Esophagus squamous epithelium (tissue), 5 donors: ENCODE measurements at regions not wholly inside any gene's neighbourhood (a gene's known extent, or its start where the extent isn't known, plus 50 kb on each side); places are given as distances from the start of the nearest gene placed in this dataset.

Source experiments
- DNase-seq: peaks from one replicate; lab custom pipeline; 2025; lab: John Stamatoyannopoulos, UW
- H3K27ac ChIP-seq, 4 donors: fragments of 200-600 bp; sonication (generic); one replicate each; pipeline ENCODE4 v1.5.1; 2016 to 2019; ENCODE audit warnings: mild to moderate bottlenecking in 1 of 4
- H3K27me3 ChIP-seq, 4 donors: fragments of 200-600 bp; sonication (generic); 1 replicate in 3 of 4; 2 replicates in 1 of 4; pipeline versions ENCODE4 v1.5.1 to v1.6.0; 2017 to 2021; ENCODE audit warnings: antibody characterized with exemption in 1 of 4
- H3K36me3 ChIP-seq, 3 donors: fragments of 200-600 bp; sonication (generic); one replicate each; pipeline ENCODE4 v1.5.1; 2016 to 2019
- H3K4me1 ChIP-seq, 3 donors: fragments of 200-600 bp; sonication (generic); one replicate each; pipeline ENCODE4 v1.5.1; 2017 to 2019
- H3K4me3 ChIP-seq, 4 donors: fragments of 200-600 bp; sonication (generic); 1 replicate in 3 of 4; 2 replicates in 1 of 4; pipeline ENCODE4 v1.5.1; 2016 to 2019; ENCODE audit warnings: mild to moderate bottlenecking in 2 of 4, moderate library complexity in 1 of 4
- H3K9me3 ChIP-seq, 3 donors: fragments of 200-600 bp; sonication (generic); one replicate each; pipeline ENCODE4 v1.5.1; 2016 to 2019
- CTCF ChIP-seq, 6 experiments: fragments of 450-650 bp in 4 of 6; fragments of 200-600 bp in 2 of 6; sonication (generic) in 2 of 6; IDR thresholded peaks; one replicate each; pipeline ENCODE4 v1.5.1; 2016 to 2019; ENCODE audit warnings: antibody characterized with exemption in 6 of 6, mild to moderate bottlenecking in 4 of 6, moderate library complexity in 4 of 6
- POLR2A ChIP-seq, 4 donors: fragments of 450-650 bp; IDR thresholded peaks; one replicate each; pipeline ENCODE4 v1.6.1; 2017; ENCODE audit warnings: antibody characterized with exemption in 4 of 4, mild to moderate bottlenecking in 4 of 4, moderate library complexity in 3 of 4
- WGBS, 2 donors: methylation state at CpG; one replicate each; pipeline ENCODE4 v1.1.5; 2018; 5-methylcytosine and 5-hydroxymethylcytosine counted together
- intact Hi-C: fragments of 100-400 bp; cut with DNase I; formaldehyde crosslinking; loops from one replicate; pipeline ENCODE4 v1.15.0; 2022
- donor health status: DM: yes; HTN: yes; CAD: no.

GRCh38 chr11:70715166-70715951 lies 317.0 kb downstream of the CTTN start:
- Histone ChIP-seq H3K4me3 (no peak overlapping the region), H3K27me3 (peaks cover 0 to 58% (median 0%) of the 10 kb centered on the region in 4 donors), H3K36me3 (no peaks in the 10 kb centered on the region), H3K27ac (no peak overlapping the region), H3K4me1 (peaks cover 0 to 15% (median 0%) of the 10 kb centered on the region in 3 donors), H3K9me3 (no peaks in the 10 kb centered on the region)
- intact Hi-C loops: no loop called here
- TF ChIP-seq CTCF (IDR thresholded peaks at IDR 0.05): no peak
- no peak for TF ChIP-seq POLR2A (IDR thresholded peaks at IDR 0.05)
- DNase-seq: no peak
- 63 to 69% methylated on average over 10 of the region's 15 CpGs for WGBS, 2 donors

DNA sequence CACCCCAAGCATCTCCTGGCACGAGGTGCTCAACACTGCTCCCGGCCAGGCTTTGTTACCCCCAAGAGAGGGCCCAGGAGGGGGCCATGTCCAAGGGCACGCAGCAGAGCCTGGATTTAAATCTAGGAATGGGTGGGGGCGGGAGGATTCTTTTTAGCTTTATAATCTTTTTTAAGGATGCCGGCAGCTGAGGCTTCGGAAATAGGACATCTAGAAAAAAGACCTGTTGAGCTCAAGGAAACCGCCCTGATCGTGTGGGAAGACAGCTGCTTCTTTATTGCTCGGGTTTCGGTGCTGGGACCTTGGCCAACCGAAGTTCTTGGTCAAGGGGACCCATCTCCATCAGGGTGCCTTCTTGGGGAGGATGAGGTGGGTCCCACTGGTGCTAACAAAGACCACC lies 317.9 kb downstream of the CTTN start:
- no peak for DNase-seq
- H3K27me3 ChIP-seq: peaks cover 0 to 51% (median 0%) of the 10 kb centered on the region in 4 donors

DNA sequence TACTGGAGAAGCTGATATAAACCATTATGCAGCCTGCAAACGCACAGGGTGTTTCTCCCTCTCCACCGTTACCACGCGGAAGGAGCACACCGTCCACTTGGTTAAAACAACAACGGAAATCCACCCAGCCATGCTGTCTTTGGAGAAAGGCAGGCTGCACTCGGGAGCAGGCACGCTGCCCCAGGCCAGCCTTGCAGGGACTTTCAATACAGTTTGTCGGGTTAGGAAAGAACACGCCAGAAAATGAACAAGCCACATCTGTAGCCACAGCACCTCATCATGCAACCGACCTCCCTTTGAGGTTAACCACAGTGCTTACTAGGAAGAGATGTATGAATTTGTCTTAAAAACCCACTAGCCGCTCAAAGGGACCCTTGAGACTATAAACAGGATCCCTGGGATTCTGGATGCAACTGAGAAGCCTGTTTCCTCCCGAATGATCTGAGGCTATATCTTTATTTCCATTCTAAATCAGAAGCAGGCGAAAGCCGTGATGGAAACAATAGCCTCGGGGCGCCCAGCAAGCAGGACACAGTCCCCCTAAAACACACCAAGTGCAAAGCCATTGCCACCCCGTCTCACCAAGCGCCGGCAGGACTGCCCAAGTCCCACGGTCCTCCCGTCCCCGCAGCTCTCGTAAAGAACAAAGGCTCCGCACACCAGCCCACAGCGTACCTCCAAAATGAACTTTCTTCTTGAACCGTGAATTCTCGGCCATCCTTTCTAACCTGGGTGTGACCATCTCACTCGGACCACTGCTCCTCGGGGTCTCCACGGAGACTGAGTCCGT lies 318.9 kb downstream of the CTTN start:
- TF ChIP-seq CTCF (IDR thresholded peaks at IDR 0.05) (no peak), POLR2A (IDR thresholded peaks at IDR 0.05) (no peak)
- WGBS, 2 donors: 82 to 84% methylated on average over 27 to 31 of the region's 32 CpGs

More for the DNA sequence above, 317.9 kb downstream of the CTTN start:
- TF ChIP-seq CTCF (IDR thresholded peaks at IDR 0.05): no peak
- no peak for TF ChIP-seq POLR2A (IDR thresholded peaks at IDR 0.05)
- Histone ChIP-seq H3K36me3 (no peaks in the 10 kb centered on the region), H3K27ac (no peak overlapping the region), H3K4me1 (peaks cover 0 to 15% (median 0%) of the 10 kb centered on the region in 3 donors), H3K4me3 (no peak overlapping the region), H3K9me3 (no peaks in the 10 kb centered on the region)
- intact Hi-C loops: no loop called here
- WGBS, 2 donors: 77 to 87% methylated on average over 9 to 11 of the region's 11 CpGs

GRCh38 chr11:70717936-70718595 lies 319.7 kb downstream of the CTTN start:
- TF ChIP-seq POLR2A (IDR thresholded peaks at IDR 0.05) (no peak), CTCF (IDR thresholded peaks at IDR 0.05) (no peak)
- H3K36me3 ChIP-seq: no peaks in the 10 kb centered on the region
- 58 to 61% methylated on average over 8 to 11 of the region's 21 CpGs for WGBS, 2 donors
- H3K4me3 ChIP-seq: no peak overlapping the region
- no peak overlapping the region for H3K27ac ChIP-seq
- intact Hi-C loops: no loop called here
- H3K4me1 ChIP-seq: no peaks in the 10 kb centered on the region
- peaks cover 0 to 34% (median 0%) of the 10 kb centered on the region in 4 donors for H3K27me3 ChIP-seq
- no peaks in the 10 kb centered on the region for H3K9me3 ChIP-seq
- no peak for DNase-seq

More for the DNA sequence above, 318.9 kb downstream of the CTTN start:
- no peaks in the 10 kb centered on the region for H3K36me3 ChIP-seq
- DNase-seq: no peak
- H3K9me3 ChIP-seq: no peaks in the 10 kb centered on the region
- no peak overlapping the region for H3K4me3 ChIP-seq
- H3K27me3 ChIP-seq: peaks cover 0 to 41% (median 0%) of the 10 kb centered on the region in 4 donors
- H3K27ac ChIP-seq: no peak overlapping the region
- intact Hi-C loops: no loop called here
- H3K4me1 ChIP-seq: peaks cover 0 to 9% (median 0%) of the 10 kb centered on the region in 3 donors
